ENCODE measurements at regions not wholly inside any gene's neighbourhood (a gene's known extent, or its start where the extent isn't known, plus 50 kb on each side); places are given as distances from the start of the nearest gene placed in this dataset.
"Not testable (repeated sequence)": the region's sequence is repeated elsewhere in the genome, so short reads cannot be mapped to it uniquely, and the experiment has no call there.

DNA sequence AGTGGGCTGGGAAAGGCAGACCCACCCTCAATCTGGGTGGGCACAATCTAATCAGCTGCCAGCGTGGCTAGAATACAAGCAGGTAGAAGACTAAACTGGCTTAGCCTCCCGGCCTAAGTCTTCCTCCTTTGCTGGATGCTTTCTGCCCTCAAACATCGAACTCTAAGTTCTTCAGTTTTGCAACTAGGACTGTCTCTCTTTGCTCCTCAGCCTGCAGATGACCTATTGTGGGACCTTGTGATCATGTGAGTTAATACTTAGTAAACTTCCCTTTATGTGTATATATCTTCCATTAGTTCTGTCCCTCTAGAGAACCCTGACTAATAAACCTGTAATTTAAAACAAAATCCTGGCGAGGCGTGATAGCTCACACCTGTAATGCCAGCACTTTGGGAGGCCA, 51.8 kb upstream of the SLC39A8 start:
- DNase-seq (ENCODE audit: low read depth, low spot score) = not testable (repeated sequence)

DNA sequence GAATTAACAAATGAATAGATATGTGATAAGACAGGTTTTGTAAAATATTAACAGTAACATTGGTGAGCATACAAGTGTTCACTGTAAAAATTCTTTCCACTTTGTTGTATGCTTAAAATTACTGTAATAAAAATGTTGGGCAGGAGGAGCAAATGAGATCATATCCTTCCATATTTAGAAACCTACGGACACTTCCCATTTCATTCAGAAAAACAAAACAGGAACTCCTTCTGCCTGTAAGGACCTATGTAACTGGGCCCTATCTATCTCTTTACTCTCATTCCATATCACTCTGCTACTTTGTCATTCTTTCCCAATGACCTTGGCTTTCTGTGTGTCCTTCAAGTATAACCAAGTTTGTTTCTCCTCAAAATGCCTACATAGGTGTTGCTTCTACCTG, 53.7 kb upstream of the SLC39A8 start:
- DNase-seq (ENCODE audit: low read depth, low spot score) = no peak

DNA sequence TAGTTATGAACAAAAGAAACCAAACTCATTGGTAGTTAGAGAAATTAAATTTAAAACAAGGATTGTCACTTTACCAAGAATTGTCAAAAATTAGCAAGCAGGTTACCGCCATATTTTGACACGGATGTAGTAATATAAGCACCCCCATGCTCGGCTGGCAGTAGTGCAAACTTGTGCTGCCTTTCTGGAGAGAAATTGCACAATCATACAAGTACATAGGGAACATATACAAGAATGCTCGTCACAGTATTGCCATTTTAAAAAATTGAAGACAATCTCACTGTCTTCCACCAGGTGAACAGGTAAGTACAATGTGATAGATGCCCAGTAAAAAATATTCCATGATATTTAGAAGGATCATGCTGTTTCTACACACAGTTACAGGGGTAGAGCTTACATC, 55.6 kb upstream of the SLC39A8 start:
- no peak for DNase-seq (ENCODE audit: low read depth, low spot score)

DNA sequence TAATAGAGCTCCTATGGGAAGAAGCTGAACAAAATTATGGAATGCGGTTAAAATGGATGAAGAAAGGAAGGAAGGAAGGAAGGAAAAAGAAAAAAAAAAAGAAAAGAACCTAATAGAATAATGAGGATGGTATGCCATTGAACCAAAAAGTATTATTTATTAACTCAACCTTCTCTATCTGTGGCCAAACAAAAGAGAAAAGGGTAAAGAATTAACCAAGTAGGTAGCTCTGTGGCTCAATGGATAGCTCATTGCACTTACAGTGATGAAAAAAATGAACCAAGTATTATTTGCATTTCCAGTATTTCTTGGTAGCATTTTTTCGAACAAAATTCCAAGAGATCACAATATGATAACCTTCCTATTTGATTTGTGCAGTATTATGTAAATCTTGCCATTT, 56.9 kb upstream of the SLC39A8 start:
- no peak for DNase-seq (ENCODE audit: low read depth, low spot score)

DNA sequence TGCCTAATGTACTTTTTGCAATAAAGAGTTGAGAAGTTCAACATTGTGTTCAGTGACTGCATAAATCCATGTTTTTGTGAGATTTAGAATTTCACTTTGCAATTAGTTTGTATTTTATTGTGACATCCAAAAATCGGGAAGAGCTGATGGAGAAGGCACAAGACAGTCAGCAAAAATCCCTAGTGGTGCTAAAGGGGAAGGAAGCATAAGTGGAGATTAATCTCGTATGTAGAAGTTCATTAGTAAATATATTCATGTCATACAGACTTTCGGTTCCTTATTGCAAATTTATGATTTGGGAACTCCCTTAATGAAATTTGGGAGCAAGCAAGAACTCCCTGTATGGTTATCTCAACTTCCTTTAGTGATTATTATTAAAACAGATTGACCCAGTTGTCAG, 57.8 kb upstream of the SLC39A8 start:
- DNase-seq (ENCODE audit: low read depth, low spot score) = no peak

DNA sequence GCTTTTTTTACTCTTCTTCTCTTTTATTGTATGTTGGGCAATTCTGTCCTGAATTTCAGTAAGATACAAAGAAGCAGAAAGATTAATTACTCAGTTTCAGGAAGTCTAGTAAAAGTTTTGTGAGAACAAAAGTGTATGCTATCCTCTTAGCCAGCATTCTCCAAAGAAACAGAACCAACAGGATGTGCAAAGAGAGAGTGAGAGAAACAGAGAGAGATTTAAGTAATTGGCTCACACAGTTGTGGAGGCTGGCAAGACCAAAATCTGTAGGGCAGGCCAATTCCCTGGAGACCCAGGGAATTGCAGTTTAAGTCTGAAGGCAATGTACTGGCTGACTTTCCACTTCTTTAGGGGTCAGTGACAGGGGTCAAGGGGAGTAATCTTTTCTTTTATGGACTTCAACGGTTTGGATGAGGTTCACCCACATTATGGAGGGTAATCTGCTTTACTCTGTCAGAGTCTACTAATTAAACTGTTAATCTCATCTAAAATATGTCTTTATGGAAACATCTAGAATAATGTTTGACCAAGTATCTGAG, 59.2 kb upstream of the SLC39A8 start:
- DNase-seq (ENCODE audit: low read depth, low spot score) = no peak

DNA sequence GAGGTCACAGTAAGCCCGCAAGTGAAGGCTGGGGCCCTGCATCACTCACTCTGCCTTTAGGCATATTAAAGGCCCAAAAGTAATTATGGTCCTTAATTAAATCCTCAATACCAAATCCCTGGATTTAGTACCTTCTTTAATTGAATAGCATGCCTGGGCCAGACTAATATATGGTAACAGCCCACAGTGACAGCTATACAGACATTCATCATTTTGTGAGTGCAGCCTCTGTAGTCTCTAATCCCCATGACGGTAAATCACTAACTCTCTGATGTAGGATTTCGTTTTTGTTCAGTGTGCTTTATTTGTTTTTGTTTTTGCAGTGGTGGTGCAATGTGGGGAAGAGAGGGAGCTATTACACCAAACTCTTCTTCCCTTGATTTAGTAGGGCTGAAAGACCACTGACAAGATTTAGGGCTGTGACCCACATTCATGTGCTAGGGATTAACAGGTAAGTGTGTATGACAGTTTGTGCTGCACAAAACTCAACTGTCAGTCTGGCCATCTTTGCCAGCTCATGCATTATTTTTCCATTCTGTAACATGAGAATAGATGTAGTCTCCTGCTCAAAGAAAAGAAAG, 60.6 kb upstream of the SLC39A8 start:
- DNase-seq (ENCODE audit: low read depth, low spot score) = no peak

DNA sequence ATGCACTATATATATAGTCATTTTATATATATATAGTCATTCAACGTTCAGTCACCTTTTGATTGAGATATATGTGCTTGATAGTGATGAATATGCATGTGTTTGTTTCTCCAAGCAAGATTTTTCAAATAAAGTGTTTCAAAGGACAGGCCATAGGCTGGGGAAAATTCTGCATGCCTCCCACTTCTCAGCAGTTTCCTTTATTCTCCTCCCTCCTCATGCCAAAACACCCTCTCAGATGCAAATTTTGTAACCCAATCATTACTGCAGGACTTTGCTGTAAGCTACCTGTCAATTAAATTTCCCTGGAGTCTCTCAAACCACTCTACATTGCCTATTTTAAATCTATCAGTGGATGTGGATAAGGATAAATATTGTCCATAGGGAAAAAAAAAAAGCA, 65.6 kb upstream of the SLC39A8 start:
- DNase-seq (ENCODE audit: low read depth, low spot score) = not testable (repeated sequence)

DNA sequence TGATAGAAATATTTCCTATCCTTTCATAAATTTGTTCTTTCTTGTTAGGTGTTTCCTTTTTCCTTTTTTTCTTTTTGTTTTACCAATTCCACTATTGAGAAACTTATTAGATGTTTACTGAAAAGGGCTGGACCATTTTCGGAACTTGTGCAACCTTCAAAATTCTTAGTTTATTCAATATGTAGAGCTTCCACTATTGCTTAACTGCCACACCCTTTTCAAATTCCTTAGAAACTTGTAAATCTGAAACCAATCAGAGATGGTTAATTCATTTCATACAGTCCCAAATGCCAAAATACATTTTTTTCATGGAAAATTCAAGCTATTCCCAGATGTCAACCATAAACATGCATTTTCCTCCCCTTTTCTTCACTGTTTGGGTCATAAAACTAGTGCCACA, 66.1 kb upstream of the SLC39A8 start:
- DNase-seq (ENCODE audit: low read depth, low spot score) = no peak

DNA sequence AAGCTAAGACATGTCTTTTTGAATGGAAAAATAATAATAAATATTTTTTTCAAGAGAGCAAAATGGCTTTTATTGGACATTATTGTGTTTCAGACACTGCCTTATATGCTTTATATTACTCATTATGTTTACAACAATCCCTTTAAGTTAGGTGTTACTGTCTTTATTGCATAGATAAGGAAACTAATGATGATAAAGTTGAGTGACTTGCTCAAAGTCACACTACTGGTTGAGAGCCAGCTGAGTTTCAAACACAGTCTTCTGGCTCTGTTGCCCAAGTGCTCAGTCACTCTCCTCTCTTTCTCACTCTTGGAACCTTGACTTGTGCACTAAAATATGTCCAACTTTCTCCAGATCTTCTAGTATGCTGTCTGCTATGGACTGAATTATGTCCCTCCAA, 71.5 kb upstream of the SLC39A8 start:
- no peak for DNase-seq (ENCODE audit: low read depth, low spot score)

DNA sequence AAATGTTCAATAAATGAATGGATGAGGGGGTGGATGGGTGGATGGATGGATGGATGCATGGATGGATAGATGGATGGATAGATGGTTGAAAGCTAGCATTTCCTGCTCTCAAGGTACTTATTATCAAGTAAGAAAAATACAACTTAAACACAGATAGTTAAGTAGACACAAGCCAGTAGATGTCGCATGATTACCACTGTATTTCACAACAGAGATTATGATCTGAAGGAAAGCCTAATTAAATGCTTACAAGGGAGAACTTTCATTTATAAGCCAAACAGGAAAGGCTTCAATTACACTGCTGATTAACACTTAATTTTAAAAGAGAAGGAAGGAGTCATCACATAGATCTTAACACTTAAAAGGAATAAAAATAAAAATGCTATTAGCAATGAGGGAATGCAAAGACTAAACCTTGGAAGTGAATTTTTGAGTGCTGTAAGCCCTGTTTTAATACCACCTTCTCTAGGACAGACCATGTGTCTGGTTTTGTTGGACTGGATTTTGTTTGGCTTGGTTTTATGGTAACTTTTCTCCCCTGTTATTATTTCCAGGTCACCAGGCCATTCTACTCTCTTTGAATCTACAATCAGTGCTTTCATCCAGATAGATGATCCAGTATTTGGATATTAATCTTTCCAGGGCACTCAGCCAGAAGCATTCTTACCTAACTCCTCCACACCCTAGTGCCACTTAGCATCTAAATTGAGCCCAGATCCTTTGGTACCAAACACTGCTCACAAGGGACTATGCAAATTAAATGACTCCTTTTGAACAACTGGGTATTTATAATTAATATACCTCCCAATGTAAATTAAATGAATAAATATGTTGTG, 75.5 kb upstream of the SLC39A8 start:
- no peak for DNase-seq (ENCODE audit: low read depth, low spot score)

DNA sequence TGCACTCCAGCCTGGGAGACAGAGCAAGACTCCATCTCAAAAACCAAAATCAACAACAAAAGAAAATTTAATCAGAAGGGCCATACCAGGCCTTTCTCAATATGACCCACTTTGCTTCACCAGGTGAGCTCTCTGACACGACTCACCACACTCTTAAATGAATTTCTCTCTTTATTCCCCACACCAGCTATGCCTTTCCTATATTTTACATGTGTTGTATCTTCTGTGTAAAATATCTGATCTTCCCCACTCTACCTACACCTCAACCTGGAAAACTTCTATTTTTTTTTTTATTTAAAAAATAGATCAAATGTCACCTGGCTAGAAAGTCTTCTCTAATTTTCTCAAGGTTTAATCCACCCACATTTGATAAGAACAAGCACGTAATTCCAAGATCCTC, 77.6 kb upstream of the SLC39A8 start:
- DNase-seq (ENCODE audit: low read depth, low spot score) = no peak

DNA sequence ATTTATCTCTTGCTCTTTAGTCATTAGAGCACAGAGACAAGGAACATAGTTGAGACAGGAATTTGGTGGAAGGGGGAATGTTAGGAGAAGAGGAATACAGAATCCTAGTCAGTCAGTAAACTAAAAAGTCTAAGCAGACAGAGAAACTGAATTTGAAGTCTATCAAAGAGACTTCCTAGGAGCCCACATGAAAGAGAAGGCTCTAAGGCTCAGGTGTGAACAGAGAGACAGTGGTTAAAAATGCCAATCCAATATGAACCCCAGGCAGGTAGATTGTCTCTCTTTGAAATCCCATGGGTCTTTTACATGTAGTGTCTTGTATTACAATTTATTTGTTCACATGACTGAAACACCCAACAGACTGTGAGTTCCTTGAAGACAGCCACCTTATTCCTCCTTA, 77.8 kb upstream of the NFKB1 start:
- DNase-seq (ENCODE audit: low read depth, low spot score) = no peak

DNA sequence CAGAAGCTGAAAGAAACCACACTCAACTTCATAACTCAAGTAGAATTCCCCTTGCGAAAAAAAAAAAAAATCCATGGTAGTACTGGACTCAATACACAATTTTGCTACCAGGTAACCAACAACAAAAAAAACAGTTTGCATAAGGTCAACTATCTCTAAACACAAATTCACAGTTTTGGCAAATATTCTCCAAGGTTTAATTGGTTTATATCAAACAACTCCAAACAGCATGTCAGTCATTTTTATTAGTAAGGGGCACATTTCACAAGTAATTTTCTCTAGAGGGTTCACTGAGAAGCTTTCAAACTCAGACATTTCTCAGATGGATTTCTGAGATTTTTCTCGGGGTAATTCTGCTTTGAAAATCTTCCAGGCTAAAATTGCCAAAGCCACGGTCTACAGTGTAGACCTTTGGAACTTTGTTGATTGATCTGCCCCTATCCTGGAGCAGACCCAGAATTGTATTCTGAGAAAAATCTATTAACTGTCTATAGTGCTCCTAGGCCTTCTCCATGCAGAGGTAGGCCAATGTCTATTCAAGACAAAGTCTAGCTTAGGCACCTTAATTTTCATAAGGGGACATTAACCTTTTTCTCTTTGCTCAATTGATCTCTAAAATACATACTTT, 73.7 kb upstream of the NFKB1 start:
- DNase-seq (ENCODE audit: low read depth, low spot score) = no peak

DNA sequence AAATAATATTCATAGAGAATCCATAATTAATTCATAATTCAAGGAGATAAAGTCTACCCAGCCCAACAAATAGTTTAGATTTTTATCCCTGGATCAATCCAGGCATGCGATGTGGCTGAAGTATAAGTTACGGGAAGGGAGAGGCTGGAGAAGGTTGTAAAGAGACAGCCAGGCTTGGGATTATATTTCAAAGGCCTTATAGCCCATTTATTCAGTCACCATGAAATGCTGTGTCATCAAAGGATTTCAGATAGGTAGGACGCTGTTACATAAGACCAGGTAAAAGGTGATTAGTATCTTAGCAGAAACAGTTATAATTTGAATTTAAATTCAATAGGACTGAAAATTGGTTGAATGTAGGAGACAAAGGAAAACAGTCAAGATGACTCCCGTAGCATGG, 73.0 kb upstream of the NFKB1 start:
- DNase-seq (ENCODE audit: low read depth, low spot score) = no peak

DNA sequence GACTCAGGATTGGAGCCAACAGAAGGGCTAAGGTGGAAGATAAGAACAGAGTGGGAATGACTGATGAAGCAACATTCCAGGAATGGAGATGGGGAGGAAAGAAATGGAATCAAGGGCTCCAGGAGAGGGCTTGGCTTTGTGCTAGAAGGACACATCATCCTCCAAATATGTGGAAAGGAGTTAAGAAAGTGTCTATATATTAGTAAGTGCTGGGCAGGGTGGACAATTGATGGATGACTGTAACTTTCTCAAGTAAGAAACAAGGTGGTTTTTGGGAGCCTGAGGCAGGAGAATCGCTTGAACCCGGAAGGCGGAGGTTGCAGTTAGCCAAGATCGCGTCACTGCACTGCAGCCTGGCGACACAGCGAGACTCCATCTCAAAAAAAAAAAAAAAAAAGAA, 71.6 kb upstream of the NFKB1 start:
- peak; percentile 88 for DNase-seq (ENCODE audit: low read depth, low spot score)

DNA sequence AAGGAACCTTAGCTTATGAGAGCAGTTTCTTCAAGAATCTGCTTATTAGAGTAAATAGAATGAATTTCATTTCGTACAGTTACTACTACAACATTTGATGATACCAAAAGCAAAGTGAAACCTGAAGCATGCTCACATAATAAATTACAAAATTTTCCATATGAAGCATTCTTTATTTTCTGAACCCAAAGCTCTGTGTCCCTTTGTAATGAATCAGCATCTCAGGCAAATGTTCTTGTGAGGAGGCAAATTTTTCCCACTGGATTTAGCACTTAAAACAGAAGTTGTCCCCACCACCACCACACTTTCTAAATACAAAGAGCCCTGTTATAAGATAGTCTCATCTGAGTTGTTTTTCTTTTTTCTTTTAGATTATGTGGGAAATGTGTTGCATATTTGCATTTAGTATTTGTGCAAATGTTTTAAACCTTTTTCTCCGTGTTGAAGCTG, 70.7 kb upstream of the NFKB1 start:
- peak; percentile 36 for DNase-seq (ENCODE audit: low read depth, low spot score)

DNA sequence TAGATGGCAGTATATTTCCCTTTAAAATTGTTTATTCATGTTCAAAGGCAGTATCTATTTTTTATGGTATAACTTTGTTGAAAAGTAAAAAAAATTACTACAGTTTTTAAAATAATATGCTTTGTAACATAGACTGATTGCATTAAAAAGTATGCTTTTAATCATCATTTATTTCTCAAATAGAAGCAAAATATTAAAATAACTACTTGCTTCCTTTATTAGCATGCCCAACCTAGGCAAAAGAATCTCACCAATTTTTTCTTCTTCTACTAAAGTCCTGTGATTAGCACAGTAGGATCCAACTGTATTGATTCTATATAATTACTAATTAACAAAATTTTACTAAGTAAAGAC, 69.6 kb upstream of the NFKB1 start:
- DNase-seq (ENCODE audit: low read depth, low spot score) = no peak

DNA sequence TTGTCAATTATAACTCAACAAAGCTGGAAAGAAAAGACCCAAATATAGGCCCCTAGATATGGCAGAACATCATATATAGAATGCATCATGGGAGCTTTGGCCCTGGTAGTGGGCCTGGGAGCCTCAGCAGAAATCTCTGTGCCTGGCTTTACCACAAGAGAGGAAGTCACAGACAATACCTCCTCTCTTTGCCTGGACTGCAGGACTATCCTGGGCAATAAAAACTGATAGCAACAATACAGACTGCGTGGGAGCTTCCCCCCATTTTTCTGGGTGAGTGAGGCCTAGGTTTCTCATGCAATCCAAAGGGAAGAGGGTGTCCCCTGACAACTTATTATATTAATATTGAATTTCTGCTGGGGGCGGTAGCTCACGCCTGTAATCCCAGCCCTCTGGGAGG, 64.0 kb upstream of the NFKB1 start:
- no peak for DNase-seq (ENCODE audit: low read depth, low spot score)

DNA sequence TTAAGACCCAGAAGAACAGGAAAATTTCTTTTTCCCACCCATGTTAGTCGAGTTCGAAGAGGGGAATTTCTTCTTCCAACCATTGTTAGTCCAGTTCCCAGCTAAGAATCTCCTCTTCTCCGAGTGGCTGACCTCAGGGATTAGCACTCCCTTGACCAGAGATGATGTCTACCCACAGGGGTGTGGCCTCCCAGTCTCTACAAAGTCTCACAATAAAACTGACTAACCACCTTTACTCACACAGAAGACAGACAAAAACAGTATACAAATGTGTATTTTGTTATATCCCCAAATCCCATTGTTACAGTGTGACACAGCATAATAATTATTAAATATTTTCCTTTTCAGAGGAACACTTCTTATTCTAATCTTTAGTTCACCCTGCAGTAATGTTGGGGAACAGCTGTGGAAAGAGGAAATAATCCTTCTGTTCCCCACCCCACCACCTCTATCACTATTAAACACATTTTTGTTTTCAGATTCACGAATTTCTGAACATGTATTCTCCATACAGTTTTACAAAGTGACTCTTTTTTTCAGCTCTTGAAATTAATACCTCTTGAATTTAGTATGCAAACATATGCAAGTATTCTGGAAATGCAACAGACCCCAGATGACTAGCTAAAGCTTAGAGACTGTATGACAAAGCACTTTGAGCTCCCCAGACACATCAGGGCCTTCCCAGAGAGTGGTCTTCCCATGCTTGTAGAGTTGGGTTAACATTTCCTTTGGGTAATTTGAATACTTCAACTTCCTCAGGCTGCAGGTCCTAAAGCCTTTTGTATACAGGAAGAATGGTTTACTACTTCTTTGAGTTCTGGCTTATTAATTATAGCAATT, 62.5 kb upstream of the NFKB1 start:
- peak; percentile 54 for DNase-seq (ENCODE audit: low read depth, low spot score)

DNA sequence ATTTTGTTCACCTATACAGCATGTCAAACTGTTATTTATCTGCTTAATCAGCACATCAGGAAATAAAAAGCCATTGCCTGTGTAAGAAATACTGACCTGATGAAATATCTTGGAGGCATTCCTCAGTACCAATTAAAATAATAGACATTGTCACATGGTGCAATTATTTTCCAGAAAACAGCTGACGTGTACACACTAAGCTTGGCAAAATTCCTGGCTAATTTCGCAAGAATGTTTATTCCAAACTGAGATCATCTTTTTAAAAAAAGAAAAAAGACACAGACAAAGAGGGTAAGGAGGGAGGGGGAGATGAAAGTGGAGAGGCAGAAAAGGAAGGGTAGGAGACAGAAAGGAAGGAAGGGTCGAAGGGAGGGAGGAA, 61.9 kb upstream of the NFKB1 start:
- peak; percentile 91 for DNase-seq (ENCODE audit: low read depth, low spot score)

DNA sequence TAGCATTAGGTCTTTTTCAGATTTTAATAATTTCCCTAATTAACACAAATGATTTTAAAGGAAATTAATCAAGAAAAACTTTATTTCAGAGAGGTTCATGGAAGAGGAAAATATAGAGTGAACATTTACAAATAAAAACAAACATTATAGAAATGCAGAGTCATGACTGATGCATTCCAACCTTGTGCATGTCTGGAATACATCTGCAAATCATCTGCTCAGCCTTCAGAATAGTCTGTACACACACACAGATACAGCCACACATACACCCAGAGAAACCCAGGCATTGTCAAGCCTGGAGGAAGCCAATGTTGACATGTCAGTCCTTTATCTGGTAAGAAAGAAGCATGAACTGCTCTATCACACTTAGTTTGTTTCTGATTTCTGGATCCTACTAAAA, 61.3 kb upstream of the NFKB1 start:
- peak; percentile 54 for DNase-seq (ENCODE audit: low read depth, low spot score)

Data from astrocyte of the hippocampus (primary cell).